ENCODE measurements at regions not wholly inside any gene's neighbourhood (a gene's known extent, or its start where the extent isn't known, plus 50 kb on each side); places are given as distances from the start of the nearest gene placed in this dataset.

DNA sequence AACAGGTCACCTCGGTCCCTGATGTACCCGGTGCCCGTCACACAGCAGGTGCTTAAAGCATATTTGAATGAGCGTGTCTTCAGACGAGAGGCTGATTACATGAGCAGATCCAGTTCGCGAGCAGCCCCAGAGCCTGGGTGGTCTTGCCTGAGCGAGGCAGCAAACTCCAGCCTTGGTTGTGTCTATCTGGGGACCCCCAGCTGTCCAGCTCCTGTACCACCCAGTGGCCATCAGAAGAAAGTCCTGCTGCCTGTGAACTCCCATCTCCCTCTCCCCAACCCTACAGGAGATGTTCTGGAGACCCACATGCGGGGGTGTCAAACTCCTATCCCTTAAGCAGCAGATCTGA lies 174.2 kb downstream of the PHETA1 start:
- no peak for DNase-seq

GRCh38 chr12:111193977-111194702 lies 174.8 kb downstream of the PHETA1 start:
- no peak for DNase-seq

DNA sequence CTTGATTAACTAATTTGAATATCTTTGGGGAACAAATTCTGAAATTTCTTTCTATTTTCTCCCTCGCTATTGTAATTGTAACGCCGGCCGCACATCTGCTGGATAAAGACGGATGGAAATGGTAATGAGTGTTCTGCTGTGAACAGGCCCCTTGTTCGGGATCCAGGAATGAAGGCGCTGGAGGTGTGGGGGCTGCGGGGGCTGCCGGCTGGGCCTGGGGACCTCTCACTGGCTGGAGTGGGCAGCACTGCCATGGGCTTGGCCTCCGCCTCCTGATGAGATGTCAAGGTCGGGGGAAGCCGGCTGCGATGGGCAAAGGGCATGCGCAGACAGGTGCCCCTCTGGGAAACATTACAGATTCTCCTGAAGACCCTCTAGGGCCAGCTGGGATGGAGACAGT lies 175.4 kb downstream of the PHETA1 start:
- no peak for DNase-seq

GRCh38 chr12:111193067-111193466 lies 175.8 kb downstream of the PHETA1 start:
- DNase-seq = no peak

GRCh38 chr12:111192647-111193046 lies 176.2 kb downstream of the PHETA1 start:
- no peak for DNase-seq

GRCh38 chr12:111190741-111191526 lies 178.0 kb downstream of the PHETA1 start:
- no peak for DNase-seq

DNA sequence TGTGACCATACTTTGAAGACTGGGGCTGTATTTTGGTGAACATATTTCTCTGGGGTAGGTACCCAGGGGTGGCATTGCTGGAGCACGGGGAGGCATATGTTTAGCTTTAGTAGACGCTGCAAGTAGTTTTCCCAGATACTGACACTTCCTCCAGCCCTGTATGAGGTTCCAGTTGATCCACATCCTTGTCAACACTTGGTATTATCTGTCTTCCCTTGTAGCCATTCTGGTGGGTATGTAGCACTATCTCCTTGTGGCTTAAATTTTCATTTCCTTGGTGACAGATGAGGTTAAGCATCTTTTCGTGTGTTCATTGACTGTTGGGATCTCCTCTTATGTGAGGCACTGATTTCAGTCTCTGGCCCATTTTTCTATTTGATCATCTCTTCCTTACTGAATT lies 179.1 kb downstream of the PHETA1 start:
- DNase-seq = no peak

DNA sequence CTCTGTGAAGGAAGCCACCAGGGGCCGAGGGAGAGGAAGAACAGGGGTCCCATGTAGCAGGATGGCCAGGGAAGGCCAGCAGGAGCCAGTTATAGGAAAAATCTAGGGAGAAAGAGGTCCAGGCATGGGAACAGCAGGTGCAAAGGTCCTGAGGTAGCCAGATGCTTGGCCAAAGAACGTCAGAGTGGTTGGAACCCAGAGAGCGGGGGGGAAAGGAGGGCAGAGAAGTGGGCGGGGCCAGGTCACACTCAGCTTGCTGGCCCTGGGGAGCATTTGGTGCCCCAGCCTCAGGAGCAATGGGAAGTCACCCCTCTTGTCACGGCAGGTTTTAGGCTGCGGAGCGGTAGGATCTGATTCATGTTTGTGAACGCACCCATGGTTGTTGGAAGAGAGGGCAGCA lies 180.5 kb downstream of the PHETA1 start:
- no peak for DNase-seq

GRCh38 chr12:111186347-111186746 lies 182.5 kb downstream of the PHETA1 start:
- no peak for DNase-seq

GRCh38 chr12:111185889-111186227 lies 183.0 kb downstream of the PHETA1 start:
- no peak for DNase-seq

GRCh38 chr12:111185206-111185888 lies 183.5 kb downstream of the PHETA1 start:
- DNase-seq = no peak

GRCh38 chr12:111184161-111184560 lies 184.7 kb downstream of the PHETA1 start:
- DNase-seq = no peak

- DNase-seq = no peak
These were observed 185.8 kb downstream of the PHETA1 start for GRCh38 chr12:111183094-111183493.

- DNase-seq = no peak
These were observed 186.5 kb downstream of the PHETA1 start for GRCh38 chr12:111182382-111182781.

DNA sequence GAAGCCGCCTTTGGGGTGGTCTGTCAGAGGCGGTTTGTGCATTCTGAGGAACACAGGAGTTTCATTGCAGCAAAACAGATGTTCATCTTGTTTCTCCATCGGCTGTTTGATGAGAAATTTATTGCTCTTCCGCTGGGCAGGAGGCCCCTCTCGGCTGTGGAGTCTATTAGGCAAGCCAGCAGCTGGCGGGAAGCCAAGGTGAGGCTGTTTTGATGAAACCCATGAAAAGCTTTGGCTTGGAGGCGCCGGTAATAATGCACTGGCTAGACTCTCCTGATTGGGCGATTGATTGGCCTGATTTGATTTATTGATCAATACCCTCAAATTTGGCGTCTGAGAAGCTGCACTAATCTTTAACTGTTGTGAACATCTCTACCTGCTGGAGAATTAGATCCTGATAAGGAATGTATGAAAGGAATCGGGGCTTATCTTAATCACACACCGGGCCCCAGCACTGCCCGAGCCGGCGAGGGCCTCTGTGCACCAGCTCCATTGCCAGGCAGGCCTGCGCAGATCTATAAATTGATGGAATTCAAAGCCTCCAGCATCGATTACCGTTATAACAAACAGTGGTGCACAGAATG lies 187.7 kb downstream of the PHETA1 start:
- no peak for DNase-seq

DNA sequence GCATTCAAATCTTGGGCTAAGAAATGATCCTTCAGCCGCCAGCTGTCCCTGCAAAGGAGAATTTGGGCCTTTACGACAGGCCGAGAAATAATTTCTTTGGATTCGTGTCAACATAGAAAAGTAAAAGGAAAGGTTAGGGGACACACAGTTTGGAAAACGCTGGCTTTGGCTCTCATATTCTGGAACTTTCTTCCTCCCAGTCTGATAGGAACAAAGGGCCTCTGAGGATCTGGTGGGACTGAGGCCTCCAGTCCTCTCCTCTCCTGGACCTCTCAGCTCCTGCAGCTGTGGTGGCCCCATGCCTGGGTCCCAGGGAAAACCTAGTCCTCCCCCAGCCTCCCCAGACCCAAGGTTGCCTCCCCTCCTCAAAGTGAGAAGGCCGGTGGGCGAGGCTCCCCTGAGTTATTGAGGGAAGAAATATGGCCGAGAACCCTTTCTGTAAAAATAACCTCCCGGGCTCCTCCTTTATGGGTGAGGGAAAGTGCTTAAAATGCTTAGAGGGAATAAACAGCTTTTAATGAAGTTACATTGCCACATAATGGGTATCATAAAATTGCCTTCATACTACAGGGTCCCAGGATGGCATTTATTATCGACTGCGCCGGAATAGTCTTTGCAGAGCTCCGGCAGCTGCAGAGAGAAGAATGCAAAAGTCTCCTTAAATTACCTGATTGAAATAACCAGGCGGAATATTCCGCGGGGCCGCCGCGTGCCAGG lies 188.3 kb downstream of the PHETA1 start:
- DNase-seq = no peak

DNA sequence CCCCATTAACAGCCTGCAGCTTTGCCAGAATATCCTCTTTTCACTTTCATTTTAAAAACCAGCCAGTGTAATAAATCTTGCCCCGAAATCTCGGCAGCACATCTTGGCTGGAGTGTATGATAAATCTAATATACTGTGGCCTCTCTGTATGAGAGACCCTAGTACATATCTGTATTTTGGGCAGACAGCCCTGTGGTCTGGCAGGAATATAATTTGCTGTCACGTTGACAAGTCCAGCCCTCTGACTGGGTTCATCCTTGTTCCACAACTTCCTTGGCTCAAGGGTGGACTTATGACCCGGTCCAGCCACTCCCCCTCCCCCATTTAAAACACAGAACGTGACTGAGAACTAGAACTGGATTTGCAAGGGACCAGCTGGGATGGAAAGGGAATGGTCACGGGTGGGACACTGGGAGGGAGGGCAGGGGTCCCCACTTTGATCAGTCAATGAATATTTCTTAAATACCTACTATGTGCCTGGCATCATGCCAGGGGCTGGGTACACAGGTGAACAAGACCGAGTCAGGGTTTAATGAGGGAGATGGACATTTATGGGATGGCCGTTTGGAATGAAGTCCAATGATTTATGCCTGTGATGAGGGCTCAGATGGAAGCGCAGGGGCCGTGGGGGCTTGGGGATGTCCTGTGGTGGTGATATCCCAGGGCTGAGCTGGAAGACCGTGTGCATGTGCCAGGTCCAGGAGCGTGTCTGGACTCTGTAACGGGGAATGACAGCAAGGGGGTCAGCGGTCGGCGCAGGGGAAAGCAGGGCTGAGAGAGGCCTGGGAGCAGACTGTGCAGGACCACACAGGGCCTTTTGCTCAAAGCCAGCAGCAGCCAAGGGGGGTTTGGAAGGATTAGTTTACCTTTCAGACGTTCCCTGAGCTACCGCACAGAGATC lies 190.5 kb downstream of the PHETA1 start:
- no peak for DNase-seq

DNA sequence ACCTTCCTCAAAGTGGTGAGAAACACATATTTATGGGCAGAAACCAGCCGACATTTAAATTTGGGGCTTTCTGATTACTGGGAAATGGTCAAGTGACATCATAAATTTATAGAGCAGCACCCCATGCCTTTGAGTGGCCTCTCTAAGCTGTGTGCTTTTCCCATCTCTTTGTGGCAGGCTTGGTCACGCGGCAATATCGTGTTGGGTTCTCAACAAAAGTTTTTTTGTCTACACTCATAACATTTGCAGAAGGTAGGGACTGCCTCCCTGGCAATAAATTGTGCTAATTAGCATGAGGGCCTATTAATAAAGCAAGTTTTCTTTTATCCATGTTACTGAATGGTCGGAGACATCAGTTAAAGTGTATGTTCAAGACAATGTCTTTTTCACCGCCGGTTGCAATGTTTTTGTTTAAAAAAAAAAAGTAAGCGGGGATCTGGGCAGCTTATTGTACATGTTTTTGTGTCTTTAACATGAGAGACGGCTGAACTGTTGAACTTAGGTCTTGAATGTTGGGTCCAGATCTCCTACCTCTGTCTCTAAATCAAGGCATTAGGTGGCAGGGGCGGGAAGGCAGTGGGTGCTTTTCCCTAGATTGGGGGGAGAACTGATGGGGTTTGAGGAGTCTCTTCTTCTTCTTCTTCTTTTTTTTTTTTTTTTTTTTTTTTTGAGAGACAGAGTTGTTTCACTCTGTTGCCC lies 193.3 kb downstream of the PHETA1 start:
- no peak for DNase-seq

DNA sequence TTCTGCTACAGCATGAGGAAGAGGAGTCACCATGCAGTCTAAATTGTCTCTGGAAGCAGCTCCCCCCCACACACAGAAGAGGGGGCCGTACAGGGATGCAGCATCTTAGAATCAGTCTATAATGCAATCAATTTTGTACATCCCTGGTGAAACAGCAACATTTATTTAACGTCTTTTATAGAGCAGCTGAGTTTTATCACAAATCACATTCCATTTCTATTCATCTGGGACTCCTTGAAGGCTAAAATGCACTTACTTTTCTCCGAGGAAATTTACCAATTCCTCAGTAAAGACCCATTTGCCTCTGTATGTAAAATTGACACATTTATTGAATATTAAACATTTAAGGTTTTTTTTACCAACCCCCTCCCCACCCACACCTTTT lies 193.9 kb downstream of the PHETA1 start:
- no peak for DNase-seq

DNA sequence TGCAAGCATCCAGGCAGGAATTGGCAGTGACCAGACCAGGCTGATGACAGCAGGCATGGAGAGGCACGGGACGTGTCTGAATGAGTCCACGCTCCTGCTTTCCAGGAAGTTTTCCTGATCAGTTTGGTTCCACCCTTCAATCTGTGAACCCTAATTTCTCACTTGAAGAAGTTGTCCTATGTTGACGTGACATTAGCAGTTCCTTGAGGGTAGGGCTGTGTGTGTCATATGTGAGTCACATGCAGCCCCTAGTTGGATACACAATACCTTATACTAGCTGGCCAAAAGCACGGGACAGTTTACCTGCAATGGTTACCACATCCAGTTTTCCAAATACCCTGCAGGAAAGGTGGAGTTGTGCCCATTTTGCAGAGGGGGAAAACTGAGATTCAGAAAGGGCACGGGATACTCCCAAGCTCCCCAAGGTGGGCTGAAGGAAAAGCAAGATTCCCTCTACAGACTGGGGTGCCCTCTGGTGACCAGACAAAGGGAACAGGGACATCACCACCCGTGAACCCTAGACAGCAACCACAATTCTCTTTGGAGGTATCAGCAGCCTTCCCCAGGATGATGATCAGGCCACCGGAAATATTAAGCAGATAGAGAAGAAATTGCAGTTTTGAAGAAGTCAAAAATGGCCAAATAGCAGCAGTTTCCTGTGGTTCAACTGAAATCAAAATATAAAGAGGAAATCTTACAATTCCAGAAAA lies 194.5 kb downstream of the PHETA1 start:
- peak; percentile 9 for DNase-seq

DNA sequence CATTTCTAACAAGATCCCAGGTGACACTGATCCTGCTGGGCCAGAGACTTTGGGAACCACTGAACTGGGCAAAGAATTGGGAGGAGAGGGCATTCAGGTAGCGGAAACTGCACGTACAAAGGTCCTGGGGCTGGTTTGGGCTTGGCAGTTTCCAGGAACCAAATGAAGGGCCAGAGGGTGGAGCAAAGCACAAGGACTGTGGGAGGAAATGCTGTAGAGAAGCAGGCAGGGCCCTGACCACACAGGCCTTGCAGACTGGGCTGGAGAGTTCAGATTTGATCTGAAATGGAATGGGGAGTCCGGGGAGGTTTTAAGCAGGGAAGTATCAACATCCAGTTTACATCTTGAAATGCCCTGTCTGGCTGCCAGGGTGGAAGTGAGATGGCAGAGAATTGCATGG lies 195.1 kb downstream of the PHETA1 start:
- DNase-seq = no peak

All from CD4-positive, alpha-beta T cell treated with Interleukin-21 for 1 hour (primary cell).